ENCODE measurements at regions not wholly inside any gene's neighbourhood (a gene's known extent, or its start where the extent isn't known, plus 50 kb on each side); places are given as distances from the start of the nearest gene placed in this dataset.

- no peak for DNase-seq (ENCODE audit: low read depth, low spot score)
- Histone ChIP-seq H3K36me3 (ENCODE audit: control insufficient read depth in 2 of 2, extremely low read depth in 1 of 2, insufficient read depth in 2 of 2, low read length in 2 of 2) (no peaks in the 10 kb centered on the region), H3K4me1 (ENCODE audit: control insufficient read depth, extremely low read depth, insufficient read depth, low read length) (no peaks in the 10 kb centered on the region), H3K9ac (replicated peaks; ENCODE audit: extremely low read depth, insufficient read depth, low read length) (no peak overlapping the region), H2AFZ (ENCODE audit: low read depth, low read length) (no peak overlapping the region), H3K4me2 (ENCODE audit: insufficient read depth, low read length) (no peak overlapping the region), H3K27me3 (ENCODE audit: control insufficient read depth in 2 of 2, insufficient read depth in 2 of 2, low read length in 2 of 2) (no peaks in the 10 kb centered on the region), H3K27ac (ENCODE audit: insufficient read depth, low read depth, low read length) (no peak overlapping the region), H3K9me3 (replicated peaks; ENCODE audit: control insufficient read depth, insufficient read depth, low read length) (no peaks in the 10 kb centered on the region), H3K4me3 (replicated peaks in 1 of 3; ENCODE audit: insufficient read depth in 1 of 3, low read depth in 1 of 3, low read length in 3 of 3) (no peak overlapping the region), H4K20me1 (replicated peaks; ENCODE audit: control insufficient read depth, extremely low read depth, insufficient read depth, low read length) (no peaks in the 10 kb centered on the region), H3K79me2 (ENCODE audit: control insufficient read depth, insufficient read depth, low read length) (peaks cover 1% of the 10 kb centered on the region), H3K9me1 (replicated peaks; ENCODE audit: control insufficient read depth, extremely low read depth, insufficient read depth, low read length) (no peaks in the 10 kb centered on the region)
- intact Hi-C loops (cut with micrococcal nuclease) (no loop called here), dilution Hi-C loops (cut with MboI; ENCODE audit: extremely low pct_ligation_motif_present, low sequenced_read_pairs) (no loop called here)
- TF ChIP-seq, protein P1, sequence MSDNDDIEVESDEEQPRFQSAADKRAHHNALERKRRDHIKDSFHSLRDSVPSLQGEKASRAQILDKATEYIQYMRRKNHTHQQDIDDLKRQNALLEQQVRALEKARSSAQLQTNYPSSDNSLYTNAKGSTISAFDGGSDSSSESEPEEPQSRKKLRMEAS (IDR thresholded peaks at IDR 0.05; ENCODE audit: insufficient read depth, insufficient read length) = no peak
- TF ChIP-seq MYC (IDR thresholded peaks at IDR 0.05; ENCODE audit: low read depth, low read length) (no peak), FOS (IDR thresholded peaks at IDR 0.05; ENCODE audit: borderline replicate concordance, insufficient read depth, low read length) (no peak), EZH2 (IDR thresholded peaks at IDR 0.05; ENCODE audit: borderline replicate concordance, low read depth, low read length, severe bottlenecking) (no peak), JUN (IDR thresholded peaks at IDR 0.05; ENCODE audit: borderline replicate concordance, insufficient read depth, insufficient read length, low read depth) (no peak), POLR2AphosphoS5 (IDR thresholded peaks at IDR 0.05; ENCODE audit: insufficient read depth, low read depth, low read length) (no peak), CTCF (IDR thresholded peaks at IDR 0.05; ENCODE audit: extremely low read depth in 1 of 2, insufficient read depth in 1 of 2, low read depth in 1 of 2, low read length in 2 of 2) (no peak), POLR2A (IDR thresholded peaks at IDR 0.05; ENCODE audit: low read depth, low read length) (no peak), GATA2 (IDR thresholded peaks at IDR 0.05; ENCODE audit: insufficient read depth, insufficient read length, low read depth, low read length) (no peak)
- BruUV-seq (replicated peaks) = no TSS peak
- ChIA-PET POLR2A (no interaction called here), CTCF (no interaction called here)
- no peak for FAIRE-seq
Observed at GRCh38 chr11:33515347-33515746, 185.3 kb downstream of the C11orf91 start.
